ENCODE measurements at regions not wholly inside any gene's neighbourhood (a gene's known extent, or its start where the extent isn't known, plus 50 kb on each side); places are given as distances from the start of the nearest gene placed in this dataset.

- H3K9ac ChIP-seq (ENCODE audit: extremely low read depth, low read length, poor library complexity, severe bottlenecking): no peak overlapping the region
- Mint-ChIP-seq H3K27ac (no peak overlapping the region), H3K4me1 (peaks cover 45% of the 10 kb centered on the region), H3K36me3 (ENCODE audit: low read depth) (no peaks in the 10 kb centered on the region), H3K27me3 (ENCODE audit: insufficient read depth) (peaks cover 2% of the 10 kb centered on the region), H3K9me3 (peaks cover 5% of the 10 kb centered on the region), H3K4me3 (no peak overlapping the region)
- no peak overlapping the region for H3K4me3 ChIP-seq (ENCODE audit: low read length)
- H3K36me3 ChIP-seq (ENCODE audit: control insufficient read depth, insufficient read depth, low read length): no peaks in the 10 kb centered on the region
- TF ChIP-seq CTCF (conservative IDR thresholded peaks at IDR 0.05): no peak
- no peaks in the 10 kb centered on the region for H3K27me3 ChIP-seq (ENCODE audit: control insufficient read depth, insufficient read depth, low read length, poor library complexity, severe bottlenecking)
- H3K27ac ChIP-seq (ENCODE audit: low read depth, low read length): no peak overlapping the region
- peaks cover 14% of the 10 kb centered on the region for H3K4me1 ChIP-seq (ENCODE audit: control insufficient read depth, insufficient read depth, low read length)
- WGBS, 2 experiments (ENCODE audit: insufficient coverage in 1 of 2, insufficient read length in 1 of 2): 73 to 77% methylated on average over 4 to 7 of the region's 8 CpGs
- DNase-seq: no peak
- peaks cover 5% of the 10 kb centered on the region for H3K9me3 ChIP-seq (ENCODE audit: control insufficient read depth, low read length)
These were observed 377.1 kb downstream of the EFNA5 start for GRCh38 chr5:107293541-107294210.

GRCh38 chr5:107291866-107292265 lies 378.9 kb downstream of the EFNA5 start:
- no peaks in the 10 kb centered on the region for H3K36me3 Mint-ChIP-seq (ENCODE audit: low read depth)
- Histone ChIP-seq H3K9ac (ENCODE audit: extremely low read depth, low read length, poor library complexity, severe bottlenecking) (no peak overlapping the region), H3K4me3 (ENCODE audit: low read length) (no peak overlapping the region), H3K9me3 (ENCODE audit: control insufficient read depth, low read length) (peaks cover 5% of the 10 kb centered on the region), H3K27ac (ENCODE audit: low read depth, low read length) (no peak overlapping the region), H3K36me3 (ENCODE audit: control insufficient read depth, insufficient read depth, low read length) (no peaks in the 10 kb centered on the region), H3K27me3 (ENCODE audit: control insufficient read depth, insufficient read depth, low read length, poor library complexity, severe bottlenecking) (no peaks in the 10 kb centered on the region), H3K4me1 (ENCODE audit: control insufficient read depth, insufficient read depth, low read length) (peaks cover 16% of the 10 kb centered on the region)
- 74 to 93% methylated on average over 3 to 4 of the region's 4 CpGs for WGBS, 2 experiments (ENCODE audit: insufficient coverage in 1 of 2, insufficient read length in 1 of 2)
- H3K4me3 Mint-ChIP-seq: no peak overlapping the region
- no peak overlapping the region for H3K27ac Mint-ChIP-seq
- peaks cover 51% of the 10 kb centered on the region for H3K4me1 Mint-ChIP-seq
- no peak for TF ChIP-seq CTCF (conservative IDR thresholded peaks at IDR 0.05)
- peaks cover 3% of the 10 kb centered on the region for H3K27me3 Mint-ChIP-seq (ENCODE audit: insufficient read depth)
- DNase-seq: no peak
- H3K9me3 Mint-ChIP-seq: no peaks in the 10 kb centered on the region

GRCh38 chr5:107290780-107291398 lies 379.8 kb downstream of the EFNA5 start:
- Histone ChIP-seq H3K4me1 (ENCODE audit: control insufficient read depth, insufficient read depth, low read length) (peaks cover 16% of the 10 kb centered on the region), H3K27ac (ENCODE audit: low read depth, low read length) (no peak overlapping the region), H3K9ac (ENCODE audit: extremely low read depth, low read length, poor library complexity, severe bottlenecking) (no peak overlapping the region), H3K4me3 (ENCODE audit: low read length) (no peak overlapping the region), H3K9me3 (ENCODE audit: control insufficient read depth, low read length) (peaks cover 5% of the 10 kb centered on the region), H3K36me3 (ENCODE audit: control insufficient read depth, insufficient read depth, low read length) (no peaks in the 10 kb centered on the region), H3K27me3 (ENCODE audit: control insufficient read depth, insufficient read depth, low read length, poor library complexity, severe bottlenecking) (no peaks in the 10 kb centered on the region)
- no peak for DNase-seq
- Mint-ChIP-seq H3K9me3 (no peaks in the 10 kb centered on the region), H3K27ac (no peak overlapping the region), H3K36me3 (ENCODE audit: low read depth) (no peaks in the 10 kb centered on the region), H3K4me1 (peaks cover 41% of the 10 kb centered on the region), H3K4me3 (no peak overlapping the region), H3K27me3 (ENCODE audit: insufficient read depth) (peaks cover 5% of the 10 kb centered on the region)
- TF ChIP-seq CTCF (conservative IDR thresholded peaks at IDR 0.05): no peak
- WGBS, 2 experiments (ENCODE audit: insufficient coverage in 1 of 2, insufficient read length in 1 of 2): 91 to 97% methylated on average over 4 to 6 of the region's 6 CpGs

All from endodermal cell (in vitro differentiated cells).